Keratinocyte (primary cell): ENCODE measurements at regions not wholly inside any gene's neighbourhood (a gene's known extent, or its start where the extent isn't known, plus 50 kb on each side); places are given as distances from the start of the nearest gene placed in this dataset.

ENCODE experiments used
- EZH2 ChIP-seq: IDR thresholded peaks from one replicate; pipeline ENCODE4 v1.6.1; 2012; ENCODE audit warnings: inconsistent platforms, mild to moderate bottlenecking, low read length, moderate library complexity
- TF ChIP-seq, protein P1 (sequence below), 3 experiments: IDR thresholded peaks in 1 of 3; conservative IDR thresholded peaks in 1 of 3; optimal IDR thresholded peaks in 1 of 3; 2 replicates in 2 of 3; 3 replicates in 1 of 3; pipeline versions ENCODE3 to v1.5.1; 2011; ENCODE audit warnings: low read length in 3 of 3, mild to moderate bottlenecking in 3 of 3, moderate library complexity in 2 of 3, control low read depth in 1 of 3, inconsistent platforms in 1 of 3; ENCODE audit not compliant: insufficient read depth in 2 of 3; ENCODE audit errors: extremely low read depth in 1 of 3

DNA sequence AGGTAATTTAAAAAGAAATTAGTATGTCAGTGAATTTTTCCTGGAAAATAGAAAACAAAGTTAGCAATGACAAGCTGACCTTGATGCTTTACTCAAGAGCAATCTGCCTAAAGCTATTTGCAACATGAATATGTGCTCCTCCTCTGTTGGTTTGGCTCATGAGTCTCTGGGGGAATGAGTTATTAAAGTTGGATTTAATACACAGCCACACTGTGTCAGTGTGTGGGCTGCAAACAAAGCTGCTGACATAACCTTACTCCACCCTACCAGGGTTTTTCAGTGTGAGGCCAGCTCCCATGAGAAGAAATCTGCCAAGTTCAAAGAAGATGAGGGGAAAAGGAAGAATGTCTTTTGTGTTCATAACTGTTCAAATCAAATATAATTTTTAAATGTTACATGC lies 280.5 kb downstream of the TLL1 start:
- TF ChIP-seq, protein P1, sequence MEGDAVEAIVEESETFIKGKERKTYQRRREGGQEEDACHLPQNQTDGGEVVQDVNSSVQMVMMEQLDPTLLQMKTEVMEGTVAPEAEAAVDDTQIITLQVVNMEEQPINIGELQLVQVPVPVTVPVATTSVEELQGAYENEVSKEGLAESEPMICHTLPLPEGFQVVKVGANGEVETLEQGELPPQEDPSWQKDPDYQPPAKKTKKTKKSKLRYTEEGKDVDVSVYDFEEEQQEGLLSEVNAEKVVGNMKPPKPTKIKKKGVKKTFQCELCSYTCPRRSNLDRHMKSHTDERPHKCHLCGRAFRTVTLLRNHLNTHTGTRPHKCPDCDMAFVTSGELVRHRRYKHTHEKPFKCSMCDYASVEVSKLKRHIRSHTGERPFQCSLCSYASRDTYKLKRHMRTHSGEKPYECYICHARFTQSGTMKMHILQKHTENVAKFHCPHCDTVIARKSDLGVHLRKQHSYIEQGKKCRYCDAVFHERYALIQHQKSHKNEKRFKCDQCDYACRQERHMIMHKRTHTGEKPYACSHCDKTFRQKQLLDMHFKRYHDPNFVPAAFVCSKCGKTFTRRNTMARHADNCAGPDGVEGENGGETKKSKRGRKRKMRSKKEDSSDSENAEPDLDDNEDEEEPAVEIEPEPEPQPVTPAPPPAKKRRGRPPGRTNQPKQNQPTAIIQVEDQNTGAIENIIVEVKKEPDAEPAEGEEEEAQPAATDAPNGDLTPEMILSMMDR (optimal IDR thresholded peaks at IDR 0.05 in 1 of 3, IDR thresholded peaks at IDR 0.05 in 1 of 3, conservative IDR thresholded peaks at IDR 0.05 in 1 of 3; ENCODE audit: extremely low read depth in 1 of 3, insufficient read depth in 2 of 3, low read length in 3 of 3), result no peak
- no peak for TF ChIP-seq EZH2
